H1 (cell line): ENCODE measurements at regions not wholly inside any gene's neighbourhood (a gene's known extent, or its start where the extent isn't known, plus 50 kb on each side); places are given as distances from the start of the nearest gene placed in this dataset.

Source experiments
- CHD7 ChIP-seq: fragments of 300-600 bp; sonication (generic); IDR thresholded peaks from 2 replicates; pipeline ENCODE4 v1.7.1; 2012; ENCODE audit warnings: low read length, moderate library complexity, mild to moderate bottlenecking, inconsistent platforms; ENCODE audit not compliant: insufficient replicate concordance

- TF ChIP-seq CHD7: no peak
- TF ChIP-seq, all 59 proteins: peak for 0
Observed at GRCh38 chr5:117588611-117589010, 1014.0 kb upstream of the SEMA6A start (continued).
